Suprapubic skin (tissue), 4 donors: ENCODE measurements at regions not wholly inside any gene's neighbourhood (a gene's known extent, or its start where the extent isn't known, plus 50 kb on each side); places are given as distances from the start of the nearest gene placed in this dataset.

ENCODE experiments used
- CTCF ChIP-seq, 2 donors: fragments of 200-600 bp in 1 of 2; fragments of 450-650 bp in 1 of 2; sonication (generic) in 1 of 2; IDR thresholded peaks; one replicate each; pipeline ENCODE4 v1.5.1; 2016 to 2019; ENCODE audit warnings: antibody characterized with exemption in 2 of 2, mild to moderate bottlenecking in 1 of 2, moderate library complexity in 1 of 2
- EP300 ChIP-seq: sonication (generic); formaldehyde crosslinking; IDR thresholded peaks from one replicate; pipeline ENCODE4 v1.6.1; 2017; ENCODE audit warnings: antibody characterized with exemption
- POLR2A ChIP-seq, 2 donors: fragments of 450-650 bp; IDR thresholded peaks; one replicate each; pipeline ENCODE4 v1.6.1; 2017; ENCODE audit warnings: antibody characterized with exemption in 2 of 2, mild to moderate bottlenecking in 2 of 2, moderate library complexity in 2 of 2
- POLR2AphosphoS5 ChIP-seq, 3 donors: sonication (generic); formaldehyde crosslinking; IDR thresholded peaks; one replicate each; pipeline ENCODE4 v1.6.1; 2017; ENCODE audit warnings: antibody characterized with exemption in 3 of 3

DNA sequence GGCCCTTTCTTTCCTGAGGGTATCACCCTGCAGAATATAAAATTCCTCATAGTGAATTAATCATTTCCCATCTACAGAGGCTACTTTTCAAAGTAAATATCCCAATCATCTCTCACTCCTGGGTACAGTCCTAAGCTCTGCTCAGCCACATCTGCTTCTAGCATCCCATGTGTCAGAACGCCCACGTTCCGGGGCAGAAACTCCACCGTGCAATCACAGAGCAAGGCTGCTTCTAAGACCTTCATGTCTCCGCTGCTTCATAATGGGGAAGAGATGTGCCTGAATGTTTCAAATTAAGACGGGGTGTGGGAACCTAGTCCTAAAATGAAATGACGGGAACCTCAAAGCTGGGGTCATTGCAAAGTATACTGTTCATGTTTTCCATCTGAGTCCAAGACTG is 208.8 kb upstream of the GMDS start:
- TF ChIP-seq CTCF (IDR thresholded peaks at IDR 0.05) (no peak), POLR2AphosphoS5 (IDR thresholded peaks at IDR 0.05) (no peak), POLR2A (IDR thresholded peaks at IDR 0.05) (no peak), EP300 (no peak)
